ENCODE measurements at regions not wholly inside any gene's neighbourhood (a gene's known extent, or its start where the extent isn't known, plus 50 kb on each side); places are given as distances from the start of the nearest gene placed in this dataset.

- no peak for TF ChIP-seq CTCF (IDR thresholded peaks at IDR 0.05)
- no peak for TF ChIP-seq POLR2A (IDR thresholded peaks at IDR 0.05)
These were observed 258.4 kb downstream of the HLX start for GRCh38 chr1:221137666-221138065.

All from Peyer's patch (tissue), 4 donors.